GM23338 (cell line): ENCODE measurements at regions not wholly inside any gene's neighbourhood (a gene's known extent, or its start where the extent isn't known, plus 50 kb on each side); places are given as distances from the start of the nearest gene placed in this dataset.

Experiments used
- ATAC-seq: fragments of 200-7000 bp; cut with Tn5 transposase; 3 replicates; pipeline ENCODE4 v1.9.1; 2020
- DNase-seq: peaks from one replicate; pipeline ENCODE4 v3.0.0-alpha.2; 2015; ENCODE audit warnings: low spot score
- H2AFZ ChIP-seq: fragments of 200-600 bp; sonication (generic); 2 replicates; pipeline ENCODE4 v1.8.0; 2016; ENCODE audit warnings: antibody characterized with exemption, mild to moderate bottlenecking, moderate library complexity
- H3F3A ChIP-seq: fragments of 200-600 bp; sonication (generic); replicated peaks from 2 replicates; pipeline ENCODE4 v1.8.0; 2017; ENCODE audit warnings: antibody characterized with exemption, mixed run types, low read depth
- H3K27ac ChIP-seq: fragments of 200-600 bp; sonication (generic); 2 replicates; pipeline ENCODE4 v1.6.1; 2016; ENCODE audit warnings: low read depth
- H3K27me3 ChIP-seq: fragments of 200-600 bp; sonication (generic); 2 replicates; pipeline ENCODE4 v1.8.0; 2016; ENCODE audit warnings: mild to moderate bottlenecking, mixed run types, moderate library complexity; ENCODE audit not compliant: insufficient read depth
- H3K36me3 ChIP-seq: fragments of 200-600 bp; sonication (generic); 2 replicates; pipeline ENCODE4 v1.8.0; 2016; ENCODE audit warnings: mild to moderate bottlenecking; ENCODE audit not compliant: insufficient read depth
- H3K4me1 ChIP-seq: fragments of 200-600 bp; sonication (generic); 2 replicates; pipeline ENCODE4 v1.8.0; 2016; ENCODE audit warnings: mild to moderate bottlenecking, moderate library complexity; ENCODE audit not compliant: insufficient read depth
- H3K4me2 ChIP-seq: fragments of 200-600 bp; sonication (generic); 2 replicates; pipeline ENCODE4 v1.7.1; 2017; ENCODE audit warnings: mixed run types
- H3K4me3 ChIP-seq: fragments of 200-600 bp; sonication (generic); 2 replicates; pipeline ENCODE4 v1.6.1; 2016; ENCODE audit warnings: mixed run types
- H3K79me2 ChIP-seq: fragments of 200-600 bp; sonication (generic); replicated peaks from 2 replicates; pipeline ENCODE4 v1.8.0; 2017; ENCODE audit warnings: mild to moderate bottlenecking; ENCODE audit not compliant: insufficient read depth
- H3K9me2 ChIP-seq: fragments of 200-600 bp; sonication (generic); 2 replicates; pipeline ENCODE4 v1.8.0; 2017; ENCODE audit not compliant: insufficient read depth
- H4K20me1 ChIP-seq: fragments of 200-600 bp; sonication (generic); replicated peaks from 2 replicates; pipeline ENCODE4 v1.8.0; 2017; ENCODE audit warnings: mild to moderate bottlenecking; ENCODE audit not compliant: insufficient read depth
- H3K27ac Mint-ChIP-seq: 2 replicates; pipeline ENCODE4 v1.8.0; 2020; ENCODE audit warnings: inconsistent platforms, mild to moderate bottlenecking, moderate library complexity, mixed read lengths
- H3K27me3 Mint-ChIP-seq: 3 replicates; pipeline ENCODE4 v1.8.0; 2022; ENCODE audit warnings: low read depth, mild to moderate bottlenecking, moderate library complexity, mixed read lengths, inconsistent platforms; ENCODE audit not compliant: insufficient read depth, poor library complexity
- H3K36me3 Mint-ChIP-seq: 3 replicates; pipeline ENCODE4 v1.8.0; 2021; ENCODE audit warnings: low read depth, mild to moderate bottlenecking, inconsistent platforms, moderate library complexity, mixed read lengths
- H3K4me1 Mint-ChIP-seq: 3 replicates; pipeline ENCODE4 v1.8.0; 2020; ENCODE audit warnings: mild to moderate bottlenecking, inconsistent platforms, mixed read lengths
- H3K4me3 Mint-ChIP-seq: 3 replicates; pipeline ENCODE4 v1.8.0; 2021; ENCODE audit warnings: moderate library complexity, mild to moderate bottlenecking, inconsistent platforms, mixed read lengths
- H3K9me3 Mint-ChIP-seq: 3 replicates; pipeline ENCODE4 v1.8.0; 2020; ENCODE audit warnings: moderate library complexity, mild to moderate bottlenecking, inconsistent platforms, mixed read lengths
- JUNB ChIP-seq: IDR thresholded peaks from one replicate; pipeline ENCODE4 v1.6.1; 2016; ENCODE audit warnings: antibody characterized with exemption; ENCODE audit not compliant: unreplicated experiment
- NANOG ChIP-seq: IDR thresholded peaks from 2 replicates; pipeline ENCODE4 v1.6.1; 2016; ENCODE audit warnings: antibody characterized with exemption, borderline replicate concordance
- POLR2AphosphoS5 ChIP-seq: IDR thresholded peaks from 2 replicates; pipeline ENCODE4 v1.6.1; 2016; ENCODE audit warnings: antibody characterized with exemption, low read depth
- STAT1 ChIP-seq: IDR thresholded peaks from one replicate; pipeline ENCODE4 v1.6.1; 2016; ENCODE audit warnings: antibody characterized with exemption; ENCODE audit not compliant: unreplicated experiment
- ZNF462 ChIP-seq: fragments of 250-450 bp; sonication (Bioruptor Pico); IDR thresholded peaks from 2 replicates; pipeline ENCODE4 v1.5.0; 2020; ENCODE audit warnings: mild to moderate bottlenecking, moderate library complexity

GRCh38 chr3:187949093-187949820 lies 204.0 kb upstream of the BCL6 start (continued):
- TF ChIP-seq POLR2AphosphoS5: no peak
- TF ChIP-seq JUNB: no peak
- TF ChIP-seq STAT1: no peak

- H3K27ac Mint-ChIP-seq: no peak overlapping the region
- Histone ChIP-seq H2AFZ (no peak overlapping the region), H4K20me1 (no peaks in the 10 kb centered on the region), H3K27ac (no peak overlapping the region), H3K79me2 (no peaks in the 10 kb centered on the region), H3F3A (no peaks in the 10 kb centered on the region), H3K9me2 (peaks cover 23% of the 10 kb centered on the region; the same call in 1 of the 2 replicates), H3K4me1 (no peaks in the 10 kb centered on the region), H3K4me3 (no peak overlapping the region), H3K36me3 (no peaks in the 10 kb centered on the region), H3K27me3 (no peaks in the 10 kb centered on the region), H3K4me2 (no peak overlapping the region)
- no peak overlapping the region for H3K4me3 Mint-ChIP-seq
- H3K36me3 Mint-ChIP-seq: no peaks in the 10 kb centered on the region
- H3K9me3 Mint-ChIP-seq: no peaks in the 10 kb centered on the region
- no peak for ATAC-seq
- DNase-seq: no peak
- TF ChIP-seq STAT1 (no peak), NANOG (no peak), ZNF462 (CRISPR knock-in tag) (no peak)
- peaks cover 4% of the 10 kb centered on the region for H3K27me3 Mint-ChIP-seq
- H3K4me1 Mint-ChIP-seq: peaks cover 5% of the 10 kb centered on the region
Observed at GRCh38 chr3:187950671-187951070, 203.3 kb upstream of the LPP start.
